ENCODE measurements at regions not wholly inside any gene's neighbourhood (a gene's known extent, or its start where the extent isn't known, plus 50 kb on each side); places are given as distances from the start of the nearest gene placed in this dataset.

DNA sequence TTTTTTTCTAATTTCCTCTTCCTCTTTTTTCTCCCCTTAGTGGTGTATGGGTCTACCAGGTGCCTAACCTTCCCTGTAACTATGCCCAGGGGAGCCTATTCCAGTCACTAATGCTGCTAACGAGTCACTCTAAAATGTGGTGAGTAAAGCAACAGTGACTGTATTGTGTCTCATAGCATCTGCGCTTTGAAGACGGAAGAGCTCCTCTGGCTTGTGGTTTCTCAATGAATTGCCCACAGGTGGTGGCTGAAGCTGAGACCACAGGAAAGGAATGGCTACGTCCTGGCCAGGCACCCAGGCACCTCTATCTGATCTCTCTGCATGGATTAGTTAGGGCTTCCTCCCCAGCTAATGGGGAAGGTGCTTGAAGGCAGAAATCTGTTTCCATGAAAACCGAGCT, 763.5 kb upstream of the FRG1 start:
- Mint-ChIP-seq H3K27ac (no peak overlapping the region), H3K4me1 (no peaks in the 10 kb centered on the region), H3K4me3 (no peak overlapping the region), H3K27me3 (ENCODE audit: low read depth) (no peaks in the 10 kb centered on the region), H3K9me3 (no peaks in the 10 kb centered on the region), H3K36me3 (ENCODE audit: low read depth) (no peaks in the 10 kb centered on the region)
- TF ChIP-seq, protein P1, sequence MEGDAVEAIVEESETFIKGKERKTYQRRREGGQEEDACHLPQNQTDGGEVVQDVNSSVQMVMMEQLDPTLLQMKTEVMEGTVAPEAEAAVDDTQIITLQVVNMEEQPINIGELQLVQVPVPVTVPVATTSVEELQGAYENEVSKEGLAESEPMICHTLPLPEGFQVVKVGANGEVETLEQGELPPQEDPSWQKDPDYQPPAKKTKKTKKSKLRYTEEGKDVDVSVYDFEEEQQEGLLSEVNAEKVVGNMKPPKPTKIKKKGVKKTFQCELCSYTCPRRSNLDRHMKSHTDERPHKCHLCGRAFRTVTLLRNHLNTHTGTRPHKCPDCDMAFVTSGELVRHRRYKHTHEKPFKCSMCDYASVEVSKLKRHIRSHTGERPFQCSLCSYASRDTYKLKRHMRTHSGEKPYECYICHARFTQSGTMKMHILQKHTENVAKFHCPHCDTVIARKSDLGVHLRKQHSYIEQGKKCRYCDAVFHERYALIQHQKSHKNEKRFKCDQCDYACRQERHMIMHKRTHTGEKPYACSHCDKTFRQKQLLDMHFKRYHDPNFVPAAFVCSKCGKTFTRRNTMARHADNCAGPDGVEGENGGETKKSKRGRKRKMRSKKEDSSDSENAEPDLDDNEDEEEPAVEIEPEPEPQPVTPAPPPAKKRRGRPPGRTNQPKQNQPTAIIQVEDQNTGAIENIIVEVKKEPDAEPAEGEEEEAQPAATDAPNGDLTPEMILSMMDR (IDR thresholded peaks at IDR 0.05; ENCODE audit: unreplicated experiment in 3 of 3), result no peak

DNA sequence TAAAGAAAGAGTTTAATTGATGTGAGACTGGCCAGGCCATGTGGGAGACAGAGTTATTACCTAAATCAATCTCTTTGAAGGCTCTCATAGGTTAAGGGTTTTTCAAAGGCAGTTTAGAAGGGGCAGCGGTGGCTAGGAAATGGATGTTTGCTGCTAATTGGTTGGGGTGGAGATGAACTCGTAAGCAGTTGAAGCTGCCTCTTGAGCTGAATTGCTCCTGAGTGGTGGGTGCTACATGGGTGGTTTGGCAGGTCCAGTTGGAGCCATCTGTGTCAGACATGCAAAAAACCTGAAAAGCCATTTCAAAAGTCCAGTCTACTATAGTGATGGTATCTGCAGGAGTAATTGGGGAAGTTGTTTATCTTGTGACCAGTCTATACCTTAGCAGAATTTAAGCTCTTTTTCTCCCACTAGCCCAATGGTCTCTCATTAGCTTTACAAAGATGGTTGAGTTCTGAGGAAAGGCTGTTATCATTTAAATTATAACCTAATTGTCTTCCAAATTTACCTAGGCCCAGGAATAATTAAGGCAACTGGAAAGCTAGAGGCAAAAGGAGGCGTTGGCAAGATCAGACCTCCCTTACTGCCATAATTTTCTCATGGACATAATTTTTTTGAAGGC, 762.4 kb upstream of the FRG1 start:
- TF ChIP-seq, protein P1 (IDR thresholded peaks at IDR 0.05; ENCODE audit: unreplicated experiment in 3 of 3), result no peak

DNA sequence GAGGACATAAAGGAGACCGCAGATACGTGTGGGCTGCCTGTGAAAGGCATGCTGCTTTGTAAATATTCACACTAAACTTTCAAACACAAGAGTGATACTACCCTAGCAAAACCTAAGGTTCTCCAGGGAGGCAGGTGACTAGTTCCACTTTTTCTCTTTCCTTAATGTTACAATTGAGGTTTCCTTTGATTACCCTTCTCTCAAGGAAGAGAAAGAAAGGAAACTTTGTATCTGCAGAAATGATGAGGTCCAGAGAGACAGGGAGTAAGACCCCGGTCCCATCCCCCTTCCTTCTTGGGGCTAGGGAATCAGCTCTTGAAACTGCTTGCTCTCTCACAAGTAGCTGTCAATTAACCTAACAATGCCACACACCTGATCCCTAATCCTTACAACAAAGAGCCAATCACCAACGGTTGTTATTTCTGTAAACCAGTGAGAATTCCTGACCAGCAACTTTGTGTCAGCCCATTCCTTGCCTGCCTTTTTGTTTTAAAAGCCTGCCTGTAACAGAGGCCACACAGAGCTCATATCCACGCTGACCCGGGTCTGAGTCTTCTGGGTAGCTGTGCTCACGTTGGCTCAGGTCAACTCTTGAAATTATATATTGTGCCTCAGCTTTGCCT, 754.8 kb upstream of the FRG1 start:
- TF ChIP-seq, protein P1 (IDR thresholded peaks at IDR 0.05; ENCODE audit: unreplicated experiment in 3 of 3), result no peak
- no peaks in the 10 kb centered on the region for H3K36me3 Mint-ChIP-seq (ENCODE audit: low read depth)
- no peak overlapping the region for H3K27ac Mint-ChIP-seq
- H3K27me3 Mint-ChIP-seq (ENCODE audit: low read depth), result no peaks in the 10 kb centered on the region
- H3K4me3 Mint-ChIP-seq, result no peak overlapping the region
- no peaks in the 10 kb centered on the region for H3K4me1 Mint-ChIP-seq
- peaks cover 7% of the 10 kb centered on the region for H3K9me3 Mint-ChIP-seq

More for the DNA sequence above, 762.4 kb upstream of the FRG1 start:
- Mint-ChIP-seq H3K36me3 (ENCODE audit: low read depth) (no peaks in the 10 kb centered on the region), H3K27ac (no peak overlapping the region), H3K4me3 (no peak overlapping the region), H3K27me3 (ENCODE audit: low read depth) (no peaks in the 10 kb centered on the region), H3K9me3 (no peaks in the 10 kb centered on the region), H3K4me1 (no peaks in the 10 kb centered on the region)

DNA sequence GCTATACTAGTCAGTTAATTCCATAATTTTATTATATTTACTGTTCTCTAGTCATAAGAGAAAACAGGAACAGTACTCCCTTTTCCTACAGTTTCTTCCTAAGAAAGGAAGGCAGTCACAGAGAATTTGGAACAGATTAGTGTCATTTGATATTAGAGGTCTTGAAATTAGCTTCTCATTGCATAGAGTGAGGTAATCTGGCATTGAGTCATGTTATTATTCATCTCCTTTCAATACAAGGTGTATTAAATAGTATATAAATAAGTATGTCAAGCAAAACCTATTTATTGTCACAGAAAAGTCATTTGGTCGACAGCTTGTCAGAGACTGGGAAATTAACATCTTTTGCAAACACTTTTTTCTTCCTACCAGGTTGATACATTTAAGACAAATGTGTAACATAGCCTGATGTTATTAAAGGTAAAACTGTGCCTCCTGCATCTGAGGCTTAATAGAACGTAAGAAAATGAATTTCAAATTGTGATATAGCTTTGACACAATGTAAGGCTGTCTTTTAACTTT, 753.1 kb upstream of the FRG1 start:
- H3K9me3 Mint-ChIP-seq, result peaks cover 13% of the 10 kb centered on the region
- H3K27ac Mint-ChIP-seq, result no peak overlapping the region
- no peak overlapping the region for H3K4me3 Mint-ChIP-seq
- H3K36me3 Mint-ChIP-seq (ENCODE audit: low read depth), result no peaks in the 10 kb centered on the region
- no peaks in the 10 kb centered on the region for H3K4me1 Mint-ChIP-seq
- TF ChIP-seq, protein P1 (IDR thresholded peaks at IDR 0.05; ENCODE audit: unreplicated experiment in 3 of 3), result no peak
- H3K27me3 Mint-ChIP-seq (ENCODE audit: low read depth), result no peaks in the 10 kb centered on the region

DNA sequence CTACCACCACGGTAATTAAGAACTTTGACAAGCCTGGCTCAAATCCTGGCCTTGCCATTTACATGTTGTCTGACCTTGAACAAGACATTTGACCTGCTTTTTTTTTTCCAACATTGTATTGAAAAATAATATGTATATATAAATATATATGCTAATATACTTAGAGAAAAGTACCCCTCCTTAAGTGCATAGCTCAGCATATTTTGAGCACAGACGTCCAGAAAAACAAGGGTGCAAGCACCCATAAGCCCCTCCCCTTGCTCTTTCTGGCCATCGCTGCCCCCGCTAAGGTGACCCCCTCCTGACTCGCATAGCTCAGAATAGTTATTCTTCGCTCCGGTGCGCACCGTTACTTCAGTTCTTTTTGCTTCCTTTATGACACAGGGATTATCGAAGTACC, 742.0 kb upstream of the FRG1 start:
- Mint-ChIP-seq H3K27me3 (ENCODE audit: low read depth) (peaks cover 6% of the 10 kb centered on the region), H3K36me3 (ENCODE audit: low read depth) (no peaks in the 10 kb centered on the region), H3K9me3 (no peaks in the 10 kb centered on the region), H3K4me3 (no peak overlapping the region), H3K27ac (no peak overlapping the region), H3K4me1 (peaks cover 12% of the 10 kb centered on the region)
- TF ChIP-seq, protein P1 (IDR thresholded peaks at IDR 0.05; ENCODE audit: unreplicated experiment in 3 of 3), result no peak

DNA sequence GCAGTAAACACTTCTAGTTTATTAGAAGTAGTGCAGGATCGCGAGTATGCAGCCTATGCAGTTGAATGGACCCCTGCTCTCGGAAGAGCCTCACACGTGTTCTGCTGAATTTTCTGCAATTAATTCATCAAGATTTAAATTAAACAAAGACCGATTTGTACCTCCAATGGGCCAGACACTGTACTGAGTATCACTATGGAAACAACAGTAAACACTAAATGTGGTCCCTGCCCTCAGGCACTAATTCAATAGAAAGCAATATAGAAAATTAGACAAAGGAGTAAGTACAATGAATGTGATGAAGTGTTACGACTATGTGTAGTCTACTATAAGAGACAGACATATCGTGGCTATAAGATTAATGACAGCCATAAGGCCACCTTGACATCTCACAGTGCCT, 740.3 kb upstream of the FRG1 start:
- no peak overlapping the region for H3K27ac Mint-ChIP-seq
- TF ChIP-seq, protein P1 (IDR thresholded peaks at IDR 0.05; ENCODE audit: unreplicated experiment in 3 of 3), result no peak

More for the DNA sequence above, 740.3 kb upstream of the FRG1 start:
- no peaks in the 10 kb centered on the region for H3K9me3 Mint-ChIP-seq
- no peak overlapping the region for H3K4me3 Mint-ChIP-seq
- no peaks in the 10 kb centered on the region for H3K36me3 Mint-ChIP-seq (ENCODE audit: low read depth)
- H3K27me3 Mint-ChIP-seq (ENCODE audit: low read depth), result peaks cover 6% of the 10 kb centered on the region
- peaks cover 12% of the 10 kb centered on the region for H3K4me1 Mint-ChIP-seq

All from nephron (organoid).